ENCODE measurements at regions not wholly inside any gene's neighbourhood (a gene's known extent, or its start where the extent isn't known, plus 50 kb on each side); places are given as distances from the start of the nearest gene placed in this dataset.

GRCh38 chr5:133783481-133783880 is 171.1 kb upstream of the FSTL4 start:
- TF ChIP-seq CTCF (IDR thresholded peaks at IDR 0.05) = no peak
- TF ChIP-seq POLR2A (IDR thresholded peaks at IDR 0.05) = no peak

Measured in right lobe of liver (tissue), 4 donors.